WI38 (cell line): ENCODE measurements at regions not wholly inside any gene's neighbourhood (a gene's known extent, or its start where the extent isn't known, plus 50 kb on each side); places are given as distances from the start of the nearest gene placed in this dataset.

Source experiments
- H3K4me3 ChIP-seq: 2 replicates; pipeline ENCODE4 v1.5.1; 2011; ENCODE audit warnings: low read depth, mild to moderate bottlenecking, control low read depth, low read length
- CTCF ChIP-seq: IDR thresholded peaks from 2 replicates; pipeline ENCODE4 v1.5.1; 2012; ENCODE audit warnings: low read depth, mild to moderate bottlenecking, control low read depth, low read length

- no peak overlapping the region for H3K4me3 ChIP-seq
- no peak for TF ChIP-seq CTCF
Measured at GRCh38 chr18:64240316-64240715, 91.4 kb upstream of the LINC00305 start.

- no peak for TF ChIP-seq CTCF
- H3K4me3 ChIP-seq = no peak overlapping the region
Measured at GRCh38 chr18:64238076-64238475, 89.2 kb upstream of the LINC00305 start.

- no peak for TF ChIP-seq CTCF
- H3K4me3 ChIP-seq = no peak overlapping the region
Measured at GRCh38 chr18:64234321-64234720, 85.4 kb upstream of the LINC00305 start.

GRCh38 chr18:64233851-64234250, 85.0 kb upstream of the LINC00305 start:
- no peak overlapping the region for H3K4me3 ChIP-seq
- no peak for TF ChIP-seq CTCF

GRCh38 chr18:64220941-64221340, 72.1 kb upstream of the LINC00305 start:
- H3K4me3 ChIP-seq = no peak overlapping the region
- TF ChIP-seq CTCF = no peak

- H3K4me3 ChIP-seq = no peak overlapping the region
- no peak for TF ChIP-seq CTCF
Measured at GRCh38 chr18:64219517-64219916, 70.6 kb upstream of the LINC00305 start.

- no peak overlapping the region for H3K4me3 ChIP-seq
- no peak for TF ChIP-seq CTCF
Measured at GRCh38 chr18:64210401-64210949, 61.6 kb upstream of the LINC00305 start.
